IMR-90 (cell line): ENCODE measurements at regions not wholly inside any gene's neighbourhood (a gene's known extent, or its start where the extent isn't known, plus 50 kb on each side); places are given as distances from the start of the nearest gene placed in this dataset.

ENCODE experiments used
- ATAC-seq: fragments of 200-7000 bp; cut with Tn5 transposase; 2 replicates; pipeline ENCODE4 v1.9.1; 2020; ENCODE audit warnings: low read depth, mild to moderate bottlenecking, moderate library complexity
- BruUV-seq: library from RNA; stranded (reverse); fragments of 400-500 nt; replicated peaks from 2 replicates; lab custom pipeline; 2021; lab: Mats Ljungman, UMichigan
- CTCF ChIA-PET: fragments of 300-600 bp; formaldehyde crosslinking; extraction: SDS; loops from one replicate; lab custom pipeline; 2021; ENCODE audit warnings: antibody characterized with exemption; lab: Yijun Ruan, JAX
- POLR2A ChIA-PET: fragments of 300-600 bp; sonication (Branson Sonifier 250); formaldehyde crosslinking; loops from one replicate; lab custom pipeline; 2022; ENCODE audit warnings: antibody characterized with exemption; ENCODE audit not compliant: unreplicated experiment; lab: Charles Lee
- DNase-seq: peaks from one replicate; pipeline ENCODE4 v3.0.0; 2013
- H2AFZ ChIP-seq: replicated peaks from 2 replicates; pipeline ENCODE3; 2013; ENCODE audit warnings: low read length, mild to moderate bottlenecking; ENCODE audit not compliant: poor library complexity
- H2AK5ac ChIP-seq: 2 replicates; pipeline ENCODE4 v1.6.1; 2013; ENCODE audit warnings: low read depth, low read length, inconsistent platforms
- H2AK9ac ChIP-seq: replicated peaks from 2 replicates; pipeline ENCODE3; 2013; ENCODE audit warnings: mild to moderate bottlenecking, low read depth, low read length, moderate library complexity; ENCODE audit not compliant: poor library complexity
- H2BK120ac ChIP-seq: 2 replicates; pipeline ENCODE4 v1.6.1; 2013; ENCODE audit warnings: low read depth, low read length, inconsistent platforms
- H2BK15ac ChIP-seq: 3 replicates; pipeline ENCODE4 v1.6.1; 2013; ENCODE audit warnings: low read depth, low read length, inconsistent platforms
- H2BK20ac ChIP-seq: 2 replicates; pipeline ENCODE4 v1.6.1; 2013; ENCODE audit warnings: low read depth, mild to moderate bottlenecking, inconsistent platforms, low read length, moderate library complexity
- H2BK5ac ChIP-seq: 2 replicates; pipeline ENCODE4 v1.6.1; 2013; ENCODE audit warnings: mild to moderate bottlenecking, low read depth, low read length, inconsistent platforms; ENCODE audit not compliant: poor library complexity, severe bottlenecking
- H3K14ac ChIP-seq: replicated peaks from 2 replicates; pipeline ENCODE4 v1.6.1; 2013; ENCODE audit warnings: low read depth, low read length, inconsistent platforms
- H3K18ac ChIP-seq: 2 replicates; pipeline ENCODE4 v1.6.1; 2013; ENCODE audit warnings: low read depth, low read length, control low read depth
- H3K23ac ChIP-seq: 2 replicates; pipeline ENCODE4 v1.6.1; 2013; ENCODE audit warnings: low read depth, low read length, inconsistent platforms
- H3K27ac ChIP-seq: 2 replicates; pipeline ENCODE4 v1.5.1; 2013; ENCODE audit warnings: mild to moderate bottlenecking, control low read depth, low read length; ENCODE audit not compliant: insufficient read depth
- H3K27me3 ChIP-seq: 2 replicates; pipeline ENCODE4 v1.6.1; 2013; ENCODE audit warnings: low read length; ENCODE audit not compliant: control insufficient read depth, insufficient read depth
- H3K36me3 ChIP-seq: 2 replicates; pipeline ENCODE4 v1.6.1; 2013; ENCODE audit warnings: low read length, mixed read lengths; ENCODE audit not compliant: control insufficient read depth, insufficient read depth
- H3K4ac ChIP-seq: 2 replicates; pipeline ENCODE4 v1.6.1; 2013; ENCODE audit warnings: low read depth, low read length, inconsistent platforms
- H3K4me1 ChIP-seq: 2 replicates; pipeline ENCODE4 v1.6.1; 2013; ENCODE audit warnings: low read length, mixed read lengths; ENCODE audit not compliant: control insufficient read depth, insufficient read depth
- H3K4me2 ChIP-seq: 2 replicates; pipeline ENCODE4 v1.6.1; 2013; ENCODE audit warnings: low read depth, mild to moderate bottlenecking, control low read depth, low read length, moderate library complexity
- H3K4me3 ChIP-seq: 2 replicates; pipeline ENCODE4 v1.5.1; 2013; ENCODE audit warnings: low read depth, mild to moderate bottlenecking, control low read depth, low read length, moderate library complexity; ENCODE audit not compliant: insufficient read depth
- H3K56ac ChIP-seq: 2 replicates; pipeline ENCODE4 v1.6.1; 2013; ENCODE audit warnings: low read length, inconsistent platforms; ENCODE audit not compliant: insufficient read depth; ENCODE audit errors: extremely low read depth
- H3K79me1 ChIP-seq, 2 experiments: 2 replicates each; pipeline ENCODE4 v1.6.1; 2013; ENCODE audit warnings: low read length in 2 of 2, inconsistent platforms in 1 of 2, low read depth in 1 of 2
- H3K9ac ChIP-seq: 2 replicates; pipeline ENCODE4 v1.6.1; 2013; ENCODE audit warnings: low read depth, low read length, control low read depth
- H3K9me1 ChIP-seq: 2 replicates; pipeline ENCODE4 v1.6.1; 2013; ENCODE audit warnings: low read length, inconsistent platforms; ENCODE audit not compliant: insufficient read depth
- H3K9me3 ChIP-seq: 2 replicates; pipeline ENCODE4 v1.6.1; 2013; ENCODE audit warnings: low read length; ENCODE audit not compliant: control insufficient read depth, insufficient read depth
- H4K20me1 ChIP-seq: 2 replicates; pipeline ENCODE4 v1.6.1; 2013; ENCODE audit warnings: low read length, inconsistent platforms; ENCODE audit not compliant: insufficient read depth
- H4K5ac ChIP-seq: 2 replicates; pipeline ENCODE4 v1.6.1; 2013; ENCODE audit warnings: mild to moderate bottlenecking, low read depth, low read length, control low read depth
- H4K8ac ChIP-seq, 2 experiments: 2 replicates each; pipeline ENCODE4 v1.6.1; 2013; ENCODE audit warnings: low read depth in 2 of 2, low read length in 2 of 2, control low read depth in 1 of 2, inconsistent platforms in 1 of 2
- H4K91ac ChIP-seq: 2 replicates; pipeline ENCODE4 v1.6.1; 2013; ENCODE audit warnings: low read depth, low read length, inconsistent platforms; ENCODE audit not compliant: insufficient read depth
- CEBPB ChIP-seq: IDR thresholded peaks from 2 replicates; pipeline ENCODE4 v1.6.1; 2012; ENCODE audit warnings: low read depth, low read length, improper control_type of control experiment
- CHD1 ChIP-seq: IDR thresholded peaks from 2 replicates; pipeline ENCODE4 v1.6.1; 2012; ENCODE audit warnings: low read depth, low read length, improper control_type of control experiment
- ELK1 ChIP-seq: fragments of 150-350 bp; IDR thresholded peaks from 2 replicates; pipeline ENCODE4 v1.6.1; 2016; ENCODE audit warnings: low read depth, mild to moderate bottlenecking, low read length, moderate library complexity, borderline replicate concordance
- FOS ChIP-seq: fragments of 150-350 bp; IDR thresholded peaks from 2 replicates; pipeline ENCODE4 v1.6.1; 2016; ENCODE audit warnings: low read depth, low read length
- MAFK ChIP-seq: IDR thresholded peaks from 2 replicates; pipeline ENCODE4 v1.6.1; 2012; ENCODE audit warnings: low read depth, low read length, improper control_type of control experiment
- MXI1 ChIP-seq: IDR thresholded peaks from 2 replicates; pipeline ENCODE4 v1.6.1; 2012; ENCODE audit warnings: low read depth, mild to moderate bottlenecking, low read length, moderate library complexity, borderline replicate concordance
- NFE2L2 ChIP-seq: fragments of 150-350 bp; IDR thresholded peaks from 2 replicates; pipeline ENCODE4 v1.6.1; 2016; ENCODE audit warnings: low read depth, mild to moderate bottlenecking, low read length
- POLR2A ChIP-seq: IDR thresholded peaks from 2 replicates; pipeline ENCODE4 v1.6.1; 2012; ENCODE audit warnings: mild to moderate bottlenecking, low read depth, low read length
- SMC3 ChIP-seq: fragments of 150-350 bp; IDR thresholded peaks from 2 replicates; pipeline ENCODE4 v1.6.1; 2016; ENCODE audit warnings: low read depth, mild to moderate bottlenecking, antibody characterized with exemption, low read length, moderate library complexity
- WGBS, 2 experiments: methylation state at CpG; one replicate each; pipeline versions ENCODE4 v1.1.5 to v1.1.7; 2013; ENCODE audit warnings: missing lambda C conversion rate in 2 of 2; ENCODE audit not compliant: insufficient read length in 1 of 2; ENCODE audit errors: extremely low coverage in 2 of 2; 5-methylcytosine and 5-hydroxymethylcytosine counted together
- dilution Hi-C: fragments of 300-500 bp; cut with HindIII; formaldehyde crosslinking; loops from one replicate; pipeline ENCODE4 v1.14.3; 2018; ENCODE audit warnings: low sequenced_read_pairs; ENCODE audit not compliant: unreplicated experiment
- in situ Hi-C: fragments of 300-500 bp; cut with MboI; formaldehyde crosslinking; loops from 3 replicates; pipeline ENCODE4 v1.14.3; 2019; ENCODE audit warnings: low sequenced_read_pairs, inconsistent platforms, mixed read lengths
- intact Hi-C: fragments of 100-400 bp; cut with micrococcal nuclease; formaldehyde crosslinking; loops from 2 replicates; pipeline ENCODE4 v1.10.0; 2022

- Histone ChIP-seq H3K36me3 (no peaks in the 10 kb centered on the region), H4K5ac (no peak overlapping the region), H2BK5ac (no peak overlapping the region), H3K4me1 (peaks cover 5% of the 10 kb centered on the region; the same call in 1 of the 2 replicates), H3K79me1 (no peaks in the 10 kb centered on the region), H3K56ac (no peak overlapping the region), H3K4me2 (no peak overlapping the region; the same call in 1 of the 2 replicates), H3K9me3 (no peaks in the 10 kb centered on the region), H2BK15ac (no peak overlapping the region), H2AK9ac (no peak overlapping the region), H3K27me3 (peaks cover 6% of the 10 kb centered on the region), H2BK120ac (no peak overlapping the region), H3K9ac (no peak overlapping the region), H3K23ac (no peak overlapping the region), H2BK20ac (no peak overlapping the region), H3K4ac (no peak overlapping the region), H3K18ac (no peak overlapping the region), H2AFZ (no peak overlapping the region), H3K14ac (no peak overlapping the region), H4K8ac (no peak overlapping the region), H3K9me1 (peaks cover 4% of the 10 kb centered on the region; the same call in 1 of the 2 replicates), H4K91ac (no peak overlapping the region), H4K20me1 (no peaks in the 10 kb centered on the region), H3K4me3 (no peak overlapping the region), H2AK5ac (no peak overlapping the region), H3K27ac (no peak overlapping the region)
- dilution Hi-C loops (loop anchor here (25.0 kb wide), 1 partner anchor 168 kb away; no protein-coding TSS in a partner anchor), intact Hi-C loops (no loop called here), in situ Hi-C loops (no loop called here)
- BruUV-seq, result no TSS peak
- TF ChIP-seq MAFK (no peak), MXI1 (no peak), POLR2A (no peak), ELK1 (no peak), CHD1 (no peak), SMC3 (no peak), CEBPB (no peak), NFE2L2 (no peak), FOS (no peak)
- POLR2A ChIA-PET, result no interaction called here
- CTCF ChIA-PET, result no interaction called here
- WGBS, 2 experiments, result 50% methylated on average over 1 of the region's 2 CpGs; no CpG with 5 or more reads in 1 of the 2 experiments
- no peak for ATAC-seq
- DNase-seq, result no peak
Observed at GRCh38 chr2:234344012-234344411, 152.9 kb downstream of the ARL4C start.
